Neural crest cell (in vitro differentiated cells): ENCODE measurements at regions not wholly inside any gene's neighbourhood (a gene's known extent, or its start where the extent isn't known, plus 50 kb on each side); places are given as distances from the start of the nearest gene placed in this dataset.
"Not testable (repeated sequence)": the region's sequence is repeated elsewhere in the genome, so short reads cannot be mapped to it uniquely, and the experiment has no call there.

ENCODE experiments used
- DNase-seq: peaks from one replicate; pipeline ENCODE4 v3.0.0; 2021; ENCODE audit warnings: low read depth, mixed read lengths, low spot score
- H3K27ac Mint-ChIP-seq: one replicate; pipeline ENCODE4 v1.8.0; 2021; ENCODE audit warnings: mild to moderate bottlenecking, mixed read lengths; ENCODE audit not compliant: unreplicated experiment
- H3K27me3 Mint-ChIP-seq: 2 replicates; pipeline ENCODE4 v1.8.0; 2021; ENCODE audit warnings: low read depth, mild to moderate bottlenecking, mixed read lengths
- H3K36me3 Mint-ChIP-seq: 2 replicates; pipeline ENCODE4 v1.8.0; 2021; ENCODE audit warnings: low read depth, mild to moderate bottlenecking, mixed read lengths
- H3K4me1 Mint-ChIP-seq: 2 replicates; pipeline ENCODE4 v1.8.0; 2021; ENCODE audit warnings: mixed read lengths
- H3K4me3 Mint-ChIP-seq: one replicate; pipeline ENCODE4 v1.8.0; 2021; ENCODE audit warnings: mild to moderate bottlenecking, mixed read lengths
- H3K9me3 Mint-ChIP-seq: 2 replicates; pipeline ENCODE4 v1.8.0; 2021; ENCODE audit warnings: mixed read lengths
- CTCF ChIP-seq: fragments of 200-600 bp; sonication (generic); conservative IDR thresholded peaks from 2 replicates; pipeline ENCODE4 v1.5.0; 2021; ENCODE audit warnings: antibody characterized with exemption, mild to moderate bottlenecking

GRCh38 chr2:239548965-239549595, 148.3 kb upstream of the HDAC4 start:
- no peak overlapping the region for H3K27ac Mint-ChIP-seq
- H3K4me1 Mint-ChIP-seq, result no peaks in the 10 kb centered on the region
- H3K9me3 Mint-ChIP-seq, result no peaks in the 10 kb centered on the region
- no peaks in the 10 kb centered on the region for H3K36me3 Mint-ChIP-seq
- no peak for DNase-seq
- H3K4me3 Mint-ChIP-seq, result no peak overlapping the region
- TF ChIP-seq CTCF, result no peak
- no peaks in the 10 kb centered on the region for H3K27me3 Mint-ChIP-seq

- no peak for DNase-seq
- H3K27ac Mint-ChIP-seq, result no peak overlapping the region
- H3K4me3 Mint-ChIP-seq, result no peak overlapping the region
- no peaks in the 10 kb centered on the region for H3K27me3 Mint-ChIP-seq
- H3K36me3 Mint-ChIP-seq, result no peaks in the 10 kb centered on the region
- H3K4me1 Mint-ChIP-seq, result no peaks in the 10 kb centered on the region
- no peak for TF ChIP-seq CTCF
- no peaks in the 10 kb centered on the region for H3K9me3 Mint-ChIP-seq
Observed at GRCh38 chr2:239548451-239548871, 147.6 kb upstream of the HDAC4 start.

- not testable (repeated sequence) for H3K27me3 Mint-ChIP-seq, H3K27ac Mint-ChIP-seq
Observed at GRCh38 chr2:239547140-239547539, 146.3 kb upstream of the HDAC4 start.

GRCh38 chr2:239546541-239546940, 145.7 kb upstream of the HDAC4 start:
- H3K4me3 Mint-ChIP-seq, result no peak overlapping the region
- no peaks in the 10 kb centered on the region for H3K4me1 Mint-ChIP-seq
- no peak for TF ChIP-seq CTCF
- DNase-seq, result no peak
- H3K9me3 Mint-ChIP-seq, result peaks cover 3% of the 10 kb centered on the region
- H3K36me3 Mint-ChIP-seq, result no peaks in the 10 kb centered on the region
- H3K27ac Mint-ChIP-seq, result peak overlapping the region; percentile 62
- H3K27me3 Mint-ChIP-seq, result no peaks in the 10 kb centered on the region

More at GRCh38 chr2:239547140-239547539, 146.3 kb upstream of the HDAC4 start:
- not testable (repeated sequence) for H3K4me1 Mint-ChIP-seq, DNase-seq, H3K4me3 Mint-ChIP-seq, H3K36me3 Mint-ChIP-seq, H3K9me3 Mint-ChIP-seq

- no peak overlapping the region for H3K27ac Mint-ChIP-seq
Observed at GRCh38 chr2:239545741-239546392, 145.0 kb upstream of the HDAC4 start.

More at GRCh38 chr2:239545741-239546392, 145.0 kb upstream of the HDAC4 start:
- Mint-ChIP-seq H3K36me3 (no peaks in the 10 kb centered on the region), H3K27me3 (no peaks in the 10 kb centered on the region), H3K9me3 (peaks cover 6% of the 10 kb centered on the region), H3K4me3 (no peak overlapping the region), H3K4me1 (no peaks in the 10 kb centered on the region)
- no peak for TF ChIP-seq CTCF
- DNase-seq, result no peak
